Brain microvascular endothelial cell (primary cell): ENCODE measurements at regions not wholly inside any gene's neighbourhood (a gene's known extent, or its start where the extent isn't known, plus 50 kb on each side); places are given as distances from the start of the nearest gene placed in this dataset.
"Not testable (repeated sequence)": the region's sequence is repeated elsewhere in the genome, so short reads cannot be mapped to it uniquely, and the experiment has no call there.

Experiments
- DNase-seq: peaks from one replicate; pipeline ENCODE4 v3.0.0-alpha.2; 2020
- H3K27ac ChIP-seq: fragments of 250-450 bp; sonication (Bioruptor Pico); 2 replicates; pipeline ENCODE4 v1.5.1; 2020; ENCODE audit warnings: mild to moderate bottlenecking, moderate library complexity
- H3K27me3 ChIP-seq: fragments of 250-450 bp; sonication (Bioruptor Pico); replicated peaks from 2 replicates; pipeline ENCODE4 v1.5.1; 2020; ENCODE audit warnings: mild to moderate bottlenecking
- H3K36me3 ChIP-seq: fragments of 250-450 bp; sonication (Bioruptor Pico); replicated peaks from 2 replicates; pipeline ENCODE4 v1.5.1; 2020; ENCODE audit warnings: mild to moderate bottlenecking
- H3K4me3 ChIP-seq: 2 replicates; pipeline ENCODE4 v1.5.1; 2011; ENCODE audit warnings: low read depth, mild to moderate bottlenecking, control low read depth, low read length, moderate library complexity
- in situ Hi-C: cut with HindIII; loops from 2 replicates; pipeline ENCODE4 v1.10.0; 2017; ENCODE audit warnings: low sequenced_read_pairs, low pct_ligation_motif_present
- TF ChIP-seq, protein P1 (sequence below): IDR thresholded peaks from 2 replicates; pipeline ENCODE4 v1.5.1; 2011; ENCODE audit warnings: low read depth, mild to moderate bottlenecking, moderate library complexity, low read length, control low read depth, inconsistent platforms; ENCODE audit errors: missing control alignments

DNA sequence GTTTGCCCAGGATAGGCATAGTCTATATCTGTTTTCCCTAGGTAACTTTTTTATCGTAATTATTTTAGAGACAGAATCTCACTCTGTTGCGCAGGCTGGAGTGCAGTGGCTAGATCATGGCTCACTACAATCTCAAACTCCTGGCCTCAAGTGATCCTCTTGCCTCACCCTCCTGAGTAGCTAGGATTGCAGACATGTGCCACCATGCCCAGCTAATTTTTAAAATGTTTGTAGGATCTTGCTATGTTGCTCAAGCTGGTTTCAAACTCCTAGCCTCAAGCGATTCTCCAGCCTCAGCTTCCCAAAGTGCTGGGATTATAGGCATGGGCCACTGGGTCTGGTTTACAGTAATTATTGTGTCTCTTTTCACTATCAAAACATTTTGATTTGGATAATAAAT lies 58.6 kb upstream of the SOX13 start:
- Histone ChIP-seq H3K4me3 (no peak overlapping the region), H3K27me3 (no peaks in the 10 kb centered on the region), H3K27ac (no peak overlapping the region), H3K36me3 (no peaks in the 10 kb centered on the region)
- DNase-seq = no peak
- in situ Hi-C loops = no loop called here
- TF ChIP-seq, protein P1, sequence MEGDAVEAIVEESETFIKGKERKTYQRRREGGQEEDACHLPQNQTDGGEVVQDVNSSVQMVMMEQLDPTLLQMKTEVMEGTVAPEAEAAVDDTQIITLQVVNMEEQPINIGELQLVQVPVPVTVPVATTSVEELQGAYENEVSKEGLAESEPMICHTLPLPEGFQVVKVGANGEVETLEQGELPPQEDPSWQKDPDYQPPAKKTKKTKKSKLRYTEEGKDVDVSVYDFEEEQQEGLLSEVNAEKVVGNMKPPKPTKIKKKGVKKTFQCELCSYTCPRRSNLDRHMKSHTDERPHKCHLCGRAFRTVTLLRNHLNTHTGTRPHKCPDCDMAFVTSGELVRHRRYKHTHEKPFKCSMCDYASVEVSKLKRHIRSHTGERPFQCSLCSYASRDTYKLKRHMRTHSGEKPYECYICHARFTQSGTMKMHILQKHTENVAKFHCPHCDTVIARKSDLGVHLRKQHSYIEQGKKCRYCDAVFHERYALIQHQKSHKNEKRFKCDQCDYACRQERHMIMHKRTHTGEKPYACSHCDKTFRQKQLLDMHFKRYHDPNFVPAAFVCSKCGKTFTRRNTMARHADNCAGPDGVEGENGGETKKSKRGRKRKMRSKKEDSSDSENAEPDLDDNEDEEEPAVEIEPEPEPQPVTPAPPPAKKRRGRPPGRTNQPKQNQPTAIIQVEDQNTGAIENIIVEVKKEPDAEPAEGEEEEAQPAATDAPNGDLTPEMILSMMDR = no peak

DNA sequence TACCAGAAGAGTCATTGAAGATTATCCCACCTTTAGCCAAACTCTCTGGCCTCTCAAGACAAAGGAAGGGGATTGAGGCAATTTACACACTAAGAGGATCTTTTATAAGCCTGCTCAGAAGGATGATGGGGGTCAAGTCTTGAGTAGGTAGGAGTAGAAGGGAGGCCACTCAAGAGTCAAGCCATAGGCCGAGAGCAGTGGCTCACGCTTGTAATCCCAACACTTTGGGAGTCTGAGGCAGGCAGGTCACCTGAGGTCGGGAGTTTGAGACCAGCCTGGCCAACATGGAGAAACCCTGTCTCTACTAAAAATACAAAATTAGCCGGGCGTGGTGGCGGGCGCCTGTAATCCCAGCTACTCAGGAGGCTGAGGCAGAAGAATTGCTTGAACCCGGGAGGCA lies 58.0 kb upstream of the SOX13 start:
- H3K36me3 ChIP-seq, H3K4me3 ChIP-seq, H3K27ac ChIP-seq, in situ Hi-C loops, DNase-seq, H3K27me3 ChIP-seq: not testable (repeated sequence)

DNA sequence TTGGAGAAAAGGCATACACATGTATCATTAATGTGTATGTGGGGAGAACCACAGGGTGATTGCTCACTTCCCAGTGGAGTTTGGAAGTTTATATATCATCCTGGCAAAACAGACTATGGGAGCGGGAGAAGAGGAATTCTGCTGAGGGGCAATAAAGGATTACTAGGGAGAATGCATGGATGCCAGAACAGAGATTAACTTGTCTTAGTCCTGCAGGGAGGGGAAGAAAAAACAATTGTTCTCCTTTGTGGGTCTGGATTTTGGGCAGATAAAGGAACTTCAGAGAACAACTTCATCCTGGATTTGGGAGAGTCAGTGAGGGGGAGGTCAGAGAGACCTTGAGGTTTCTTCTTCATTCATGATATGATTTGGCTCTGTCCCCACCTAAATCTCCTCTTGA lies 55.9 kb upstream of the SOX13 start:
- Histone ChIP-seq H3K27me3 (no peaks in the 10 kb centered on the region), H3K36me3 (no peaks in the 10 kb centered on the region), H3K4me3 (no peak overlapping the region), H3K27ac (no peak overlapping the region)
- in situ Hi-C loops = no loop called here
- DNase-seq = no peak
- TF ChIP-seq, protein P1 = no peak

DNA sequence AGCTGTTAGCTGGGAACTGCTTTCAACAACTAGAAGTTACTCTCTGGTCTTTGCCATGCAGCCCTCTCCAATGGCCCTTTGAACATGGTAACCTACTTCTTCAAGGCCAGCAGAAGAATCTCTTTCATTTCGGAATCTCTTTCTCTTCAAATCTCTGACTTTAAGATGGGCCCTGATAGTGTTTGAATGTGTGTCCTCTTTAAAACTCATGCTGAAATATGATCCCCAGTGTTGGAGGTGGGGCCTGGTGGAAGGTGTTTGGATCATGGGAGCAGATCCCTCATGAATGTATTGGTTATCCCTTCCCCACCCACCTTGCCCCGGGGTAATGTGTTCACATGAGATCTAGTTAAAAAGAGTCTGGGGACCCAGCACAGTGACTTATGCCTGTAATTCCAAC lies 54.5 kb upstream of the SOX13 start:
- no peaks in the 10 kb centered on the region for H3K27me3 ChIP-seq
- no peak for DNase-seq
- H3K36me3 ChIP-seq = no peaks in the 10 kb centered on the region
- in situ Hi-C loops = no loop called here
- H3K4me3 ChIP-seq = no peak overlapping the region
- H3K27ac ChIP-seq = no peak overlapping the region
- TF ChIP-seq, protein P1 = no peak
